GM12872 (cell line): ENCODE measurements at regions not wholly inside any gene's neighbourhood (a gene's known extent, or its start where the extent isn't known, plus 50 kb on each side); places are given as distances from the start of the nearest gene placed in this dataset.

Source experiments
- TF ChIP-seq, protein P1 (sequence below): IDR thresholded peaks from 3 replicates; pipeline ENCODE4 v1.5.1; 2011; ENCODE audit warnings: low read depth, mild to moderate bottlenecking, low read length, moderate library complexity; ENCODE audit not compliant: insufficient read depth

DNA sequence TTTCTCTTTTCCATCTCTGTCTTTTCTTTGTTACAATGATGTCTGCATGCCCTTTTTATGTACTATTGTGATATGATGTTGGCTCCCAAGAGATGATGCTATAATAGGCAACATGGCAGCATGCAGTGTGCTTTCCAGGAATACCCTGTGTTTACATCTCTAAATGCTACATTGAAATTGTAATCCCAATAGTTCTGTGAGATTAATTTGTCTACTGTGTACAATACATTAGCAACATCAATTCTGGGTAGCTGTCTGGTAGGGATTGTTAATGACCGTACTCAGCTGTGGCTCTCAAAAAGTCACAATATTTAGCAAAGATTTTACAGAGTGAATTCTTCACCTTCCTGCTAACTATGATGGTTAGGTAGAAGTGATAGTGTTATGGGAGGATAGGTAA is 225.6 kb upstream of the MMS22L start:
- TF ChIP-seq, protein P1, sequence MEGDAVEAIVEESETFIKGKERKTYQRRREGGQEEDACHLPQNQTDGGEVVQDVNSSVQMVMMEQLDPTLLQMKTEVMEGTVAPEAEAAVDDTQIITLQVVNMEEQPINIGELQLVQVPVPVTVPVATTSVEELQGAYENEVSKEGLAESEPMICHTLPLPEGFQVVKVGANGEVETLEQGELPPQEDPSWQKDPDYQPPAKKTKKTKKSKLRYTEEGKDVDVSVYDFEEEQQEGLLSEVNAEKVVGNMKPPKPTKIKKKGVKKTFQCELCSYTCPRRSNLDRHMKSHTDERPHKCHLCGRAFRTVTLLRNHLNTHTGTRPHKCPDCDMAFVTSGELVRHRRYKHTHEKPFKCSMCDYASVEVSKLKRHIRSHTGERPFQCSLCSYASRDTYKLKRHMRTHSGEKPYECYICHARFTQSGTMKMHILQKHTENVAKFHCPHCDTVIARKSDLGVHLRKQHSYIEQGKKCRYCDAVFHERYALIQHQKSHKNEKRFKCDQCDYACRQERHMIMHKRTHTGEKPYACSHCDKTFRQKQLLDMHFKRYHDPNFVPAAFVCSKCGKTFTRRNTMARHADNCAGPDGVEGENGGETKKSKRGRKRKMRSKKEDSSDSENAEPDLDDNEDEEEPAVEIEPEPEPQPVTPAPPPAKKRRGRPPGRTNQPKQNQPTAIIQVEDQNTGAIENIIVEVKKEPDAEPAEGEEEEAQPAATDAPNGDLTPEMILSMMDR, result no peak

DNA sequence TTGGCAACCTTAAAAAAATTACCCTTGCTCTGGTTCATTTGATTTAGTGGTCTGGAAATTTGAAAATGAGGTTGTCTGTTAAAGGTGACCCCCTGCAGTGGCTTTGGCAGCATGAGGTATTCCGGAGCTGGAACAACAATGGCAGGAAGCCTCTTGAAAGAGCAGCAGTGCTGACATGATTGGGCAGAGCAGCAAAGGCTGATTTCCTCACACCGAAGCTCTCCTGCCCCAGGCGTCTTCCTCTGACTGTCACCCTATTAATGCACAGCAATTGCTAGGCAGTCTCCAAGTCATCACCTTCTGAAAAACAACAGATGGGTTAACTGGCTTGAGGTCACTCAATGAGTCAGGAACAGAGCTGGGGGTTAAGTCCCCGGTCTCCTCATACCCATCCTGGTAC is 241.8 kb upstream of the MMS22L start:
- TF ChIP-seq, protein P1, result no peak

GRCh38 chr6:97535800-97536199 is 252.8 kb upstream of the MMS22L start:
- TF ChIP-seq, protein P1, result no peak

- TF ChIP-seq, protein P1, result no peak
Measured at GRCh38 chr6:97548354-97548753, 265.3 kb upstream of the MMS22L start.

DNA sequence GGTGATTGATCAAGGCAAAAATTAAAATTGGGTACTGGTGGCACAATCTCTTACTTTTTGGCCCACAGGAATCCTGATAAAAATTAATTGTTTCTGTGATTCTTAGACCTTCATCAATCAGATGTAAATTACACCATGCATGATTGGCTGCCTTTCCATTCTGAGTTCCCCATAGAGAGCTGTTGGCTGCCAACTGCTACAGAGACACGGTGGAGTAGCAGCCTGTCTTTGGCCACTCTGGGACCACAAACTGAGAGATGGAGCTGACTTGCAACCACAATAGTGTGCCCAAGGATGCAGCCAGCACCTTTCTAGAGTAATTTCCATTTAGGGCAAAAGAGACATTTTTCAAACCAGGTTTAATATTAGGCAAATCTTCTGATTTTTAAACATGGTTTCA is 274.3 kb upstream of the MMS22L start:
- TF ChIP-seq, protein P1, result no peak

DNA sequence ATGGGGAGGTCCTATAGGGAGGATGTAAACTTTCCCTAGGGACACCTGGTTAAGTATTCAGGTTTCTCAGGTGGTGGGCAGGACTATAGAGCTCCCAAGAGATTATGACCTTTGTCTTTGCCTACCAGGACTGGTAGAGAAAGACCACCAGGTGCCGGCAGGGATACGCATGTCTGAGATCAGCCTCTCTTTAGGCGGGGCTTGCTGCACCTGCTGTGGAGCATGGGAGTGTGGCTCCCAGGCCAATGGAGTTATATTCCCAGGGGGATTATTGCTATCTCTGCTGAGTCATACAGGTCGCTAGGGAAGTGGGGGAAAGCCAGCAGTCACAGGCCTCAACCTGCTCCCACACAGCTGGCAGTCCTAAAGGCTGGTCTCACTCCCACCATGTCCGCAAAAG is 280.5 kb upstream of the MMS22L start:
- TF ChIP-seq, protein P1, result no peak

GRCh38 chr6:97572943-97573342 is 289.9 kb upstream of the MMS22L start:
- TF ChIP-seq, protein P1, result no peak

GRCh38 chr6:97586344-97586743 is 303.3 kb upstream of the MMS22L start:
- TF ChIP-seq, protein P1, result 0 out of 3 replicates have a peak, but pooled peaks have one; percentile 20
